H1 (cell line): ENCODE measurements at regions not wholly inside any gene's neighbourhood (a gene's known extent, or its start where the extent isn't known, plus 50 kb on each side); places are given as distances from the start of the nearest gene placed in this dataset.

ENCODE experiments used
- CBX5 ChIP-seq: fragments of 300-800, 300-1000 bp; sonication (generic); IDR thresholded peaks from 2 replicates; pipeline ENCODE4 v1.7.1; 2016; ENCODE audit warnings: antibody characterized with exemption, low read length, low read depth
- CTCF ChIP-seq, 3 experiments: IDR thresholded peaks; 1 replicate in 2 of 3; 2 replicates in 1 of 3; pipeline versions ENCODE4 v1.5.1 to v1.6.1; 2011; ENCODE audit warnings: low read length in 3 of 3, mild to moderate bottlenecking in 3 of 3, inconsistent platforms in 2 of 3, low read depth in 1 of 3, moderate library complexity in 1 of 3; ENCODE audit not compliant: insufficient read depth in 1 of 3; ENCODE audit errors: control extremely low read depth in 1 of 3
- EZH2 ChIP-seq: fragments of 200-600 bp; sonication (generic); IDR thresholded peaks from 2 replicates; pipeline ENCODE4 v1.7.1; 2012; ENCODE audit warnings: low read depth, mild to moderate bottlenecking, moderate library complexity, low read length, inconsistent platforms; ENCODE audit not compliant: severe bottlenecking
- HDAC2 ChIP-seq, 2 experiments: fragments of 300-600 bp in 1 of 2; sonication (generic) in 1 of 2; IDR thresholded peaks; 2 replicates each; pipeline ENCODE4 v1.6.1; 2011 to 2012; ENCODE audit warnings: low read depth in 2 of 2, low read length in 2 of 2, mild to moderate bottlenecking in 2 of 2, moderate library complexity in 2 of 2, borderline replicate concordance in 1 of 2, inconsistent platforms in 1 of 2
- HDAC6 ChIP-seq: IDR thresholded peaks from one replicate; pipeline ENCODE4 v1.7.1; 2012; ENCODE audit warnings: low read depth, mild to moderate bottlenecking, inconsistent platforms, low read length, moderate library complexity
- POLR2A ChIP-seq, 2 experiments: IDR thresholded peaks; 1 replicate in 1 of 2; 2 replicates in 1 of 2; pipeline ENCODE4 v1.6.1; 2011; ENCODE audit warnings: low read depth in 2 of 2, low read length in 2 of 2, mild to moderate bottlenecking in 2 of 2; ENCODE audit errors: control extremely low read depth in 1 of 2
- POLR2AphosphoS5 ChIP-seq: IDR thresholded peaks from 2 replicates; pipeline ENCODE4 v1.6.1; 2011; ENCODE audit warnings: low read depth, low read length
- RNF2 ChIP-seq: fragments of 200-900, 300-1000 bp; sonication (generic); IDR thresholded peaks from 2 replicates; pipeline ENCODE4 v1.7.1; 2016; ENCODE audit warnings: borderline replicate concordance, low read depth, mild to moderate bottlenecking, antibody characterized with exemption, low read length; ENCODE audit not compliant: poor library complexity, severe bottlenecking; ENCODE audit errors: missing control alignments

- TF ChIP-seq POLR2AphosphoS5 (no peak), CTCF (IDR thresholded peaks at IDR 0.05; ENCODE audit: control extremely low read depth in 1 of 3, insufficient read depth in 1 of 3, low read depth in 1 of 3, low read length in 3 of 3) (no peak), HDAC6 (no peak), EZH2 (no peak), POLR2A (IDR thresholded peaks at IDR 0.05; ENCODE audit: control extremely low read depth in 1 of 2, low read depth in 2 of 2, low read length in 2 of 2) (no peak), RNF2 (no peak), HDAC2 (IDR thresholded peaks at IDR 0.05; ENCODE audit: borderline replicate concordance in 1 of 2, low read depth in 2 of 2, low read length in 2 of 2) (no peak), CBX5 (no peak)
These were observed 80.4 kb downstream of the DACT2 start for GRCh38 chr6:168239044-168239773.
